ENCODE measurements at regions not wholly inside any gene's neighbourhood (a gene's known extent, or its start where the extent isn't known, plus 50 kb on each side); places are given as distances from the start of the nearest gene placed in this dataset.

DNA sequence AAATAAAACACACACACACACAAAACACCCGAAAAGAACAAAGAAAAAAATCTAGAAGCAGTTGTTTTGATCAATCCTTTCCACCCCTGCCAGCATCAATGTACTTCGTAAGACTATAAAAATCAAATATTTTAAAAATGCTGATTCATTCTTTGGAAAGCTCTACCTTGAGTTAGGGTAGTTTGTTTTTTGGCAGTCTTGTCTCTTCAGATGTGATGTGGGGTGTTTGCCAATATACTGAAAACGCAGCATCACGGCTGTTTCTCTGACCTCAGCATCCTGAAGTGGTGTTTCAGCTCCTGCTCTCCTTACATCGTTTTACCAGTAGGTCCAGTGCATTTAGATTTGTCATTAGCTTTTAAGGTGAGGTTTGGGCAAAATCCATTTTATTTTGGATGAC lies 526.0 kb downstream of the UTRN start:
- DNase-seq (ENCODE audit: low spot score): no peak
- TF ChIP-seq, protein P1, sequence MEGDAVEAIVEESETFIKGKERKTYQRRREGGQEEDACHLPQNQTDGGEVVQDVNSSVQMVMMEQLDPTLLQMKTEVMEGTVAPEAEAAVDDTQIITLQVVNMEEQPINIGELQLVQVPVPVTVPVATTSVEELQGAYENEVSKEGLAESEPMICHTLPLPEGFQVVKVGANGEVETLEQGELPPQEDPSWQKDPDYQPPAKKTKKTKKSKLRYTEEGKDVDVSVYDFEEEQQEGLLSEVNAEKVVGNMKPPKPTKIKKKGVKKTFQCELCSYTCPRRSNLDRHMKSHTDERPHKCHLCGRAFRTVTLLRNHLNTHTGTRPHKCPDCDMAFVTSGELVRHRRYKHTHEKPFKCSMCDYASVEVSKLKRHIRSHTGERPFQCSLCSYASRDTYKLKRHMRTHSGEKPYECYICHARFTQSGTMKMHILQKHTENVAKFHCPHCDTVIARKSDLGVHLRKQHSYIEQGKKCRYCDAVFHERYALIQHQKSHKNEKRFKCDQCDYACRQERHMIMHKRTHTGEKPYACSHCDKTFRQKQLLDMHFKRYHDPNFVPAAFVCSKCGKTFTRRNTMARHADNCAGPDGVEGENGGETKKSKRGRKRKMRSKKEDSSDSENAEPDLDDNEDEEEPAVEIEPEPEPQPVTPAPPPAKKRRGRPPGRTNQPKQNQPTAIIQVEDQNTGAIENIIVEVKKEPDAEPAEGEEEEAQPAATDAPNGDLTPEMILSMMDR (IDR thresholded peaks at IDR 0.05): no peak
- H3K9me3 ChIP-seq: no peaks in the 10 kb centered on the region
- no peaks in the 10 kb centered on the region for H3K36me3 ChIP-seq
- no peaks in the 10 kb centered on the region for H3K4me1 ChIP-seq
- no peak overlapping the region for H3K4me3 ChIP-seq
- H3K27ac ChIP-seq: no peak overlapping the region
- no peaks in the 10 kb centered on the region for H3K27me3 ChIP-seq

DNA sequence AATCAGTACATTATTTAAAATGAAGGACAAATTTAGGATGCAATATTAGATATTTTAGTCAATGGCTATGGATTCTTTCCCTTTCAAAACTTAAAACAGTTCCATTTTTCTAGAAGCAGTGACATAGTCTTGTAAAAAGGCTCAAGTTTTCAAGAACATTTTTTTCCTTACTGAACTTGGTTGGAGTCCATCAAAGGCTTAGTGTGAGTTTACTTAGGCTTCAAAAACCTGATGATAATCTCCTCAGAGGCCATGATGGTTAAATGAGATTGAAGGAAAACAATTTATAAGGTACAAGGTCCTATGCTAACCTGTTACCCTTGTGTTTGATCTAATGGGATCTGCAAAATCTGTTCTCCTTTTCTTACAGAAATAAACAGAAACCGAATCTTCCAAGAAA lies 531.8 kb downstream of the UTRN start:
- H3K4me1 ChIP-seq: no peaks in the 10 kb centered on the region
- H3K9me3 ChIP-seq: no peaks in the 10 kb centered on the region
- no peaks in the 10 kb centered on the region for H3K27me3 ChIP-seq
- DNase-seq (ENCODE audit: low spot score): no peak
- no peak overlapping the region for H3K4me3 ChIP-seq
- TF ChIP-seq, protein P1 (IDR thresholded peaks at IDR 0.05): no peak
- no peak overlapping the region for H3K27ac ChIP-seq
- H3K36me3 ChIP-seq: no peaks in the 10 kb centered on the region

DNA sequence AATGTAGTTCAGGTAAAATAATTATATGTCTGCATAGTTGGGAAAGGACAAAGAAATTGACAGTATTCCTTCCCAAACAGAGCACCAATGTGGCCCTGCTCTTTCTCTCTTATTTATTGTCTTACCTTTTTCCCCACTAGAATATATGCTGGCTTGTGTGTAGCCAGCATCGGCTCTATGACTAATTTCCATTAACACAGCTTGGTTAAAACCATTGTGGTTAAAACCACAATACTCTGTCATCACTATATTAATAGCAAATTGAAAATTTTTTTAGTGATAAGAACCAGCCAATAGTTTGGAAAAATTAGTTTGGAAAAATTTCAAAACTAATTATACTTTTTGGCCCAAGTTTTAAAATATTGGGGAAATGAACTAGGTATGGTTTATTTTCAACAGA lies 535.1 kb downstream of the UTRN start:
- TF ChIP-seq, protein P1 (IDR thresholded peaks at IDR 0.05): no peak
- no peaks in the 10 kb centered on the region for H3K27me3 ChIP-seq
- DNase-seq (ENCODE audit: low spot score): no peak
- H3K4me3 ChIP-seq: no peak overlapping the region
- H3K4me1 ChIP-seq: no peaks in the 10 kb centered on the region
- no peaks in the 10 kb centered on the region for H3K9me3 ChIP-seq
- H3K27ac ChIP-seq: no peak overlapping the region
- H3K36me3 ChIP-seq: no peaks in the 10 kb centered on the region

GRCh38 chr6:144823131-144823530 lies 538.0 kb downstream of the UTRN start:
- no peak for DNase-seq (ENCODE audit: low spot score)
- TF ChIP-seq, protein P1 (IDR thresholded peaks at IDR 0.05): no peak
- H3K27me3 ChIP-seq: no peaks in the 10 kb centered on the region
- H3K36me3 ChIP-seq: no peaks in the 10 kb centered on the region
- no peak overlapping the region for H3K4me3 ChIP-seq
- no peak overlapping the region for H3K27ac ChIP-seq
- no peaks in the 10 kb centered on the region for H3K9me3 ChIP-seq
- H3K4me1 ChIP-seq: no peaks in the 10 kb centered on the region

GRCh38 chr6:144824018-144824417 lies 538.9 kb downstream of the UTRN start:
- Histone ChIP-seq H3K4me1 (no peaks in the 10 kb centered on the region), H3K27ac (no peak overlapping the region), H3K4me3 (no peak overlapping the region), H3K9me3 (no peaks in the 10 kb centered on the region), H3K36me3 (no peaks in the 10 kb centered on the region), H3K27me3 (no peaks in the 10 kb centered on the region)
- TF ChIP-seq, protein P1 (IDR thresholded peaks at IDR 0.05): no peak
- no peak for DNase-seq (ENCODE audit: low spot score)

- Histone ChIP-seq H3K27me3 (no peaks in the 10 kb centered on the region), H3K27ac (no peak overlapping the region), H3K4me1 (no peaks in the 10 kb centered on the region), H3K36me3 (peaks cover 40% of the 10 kb centered on the region), H3K9me3 (no peaks in the 10 kb centered on the region), H3K4me3 (no peak overlapping the region)
- no peak for DNase-seq (ENCODE audit: low spot score)
- TF ChIP-seq, protein P1 (IDR thresholded peaks at IDR 0.05): no peak
Measured at GRCh38 chr6:144834426-144835038, 549.4 kb downstream of the UTRN start.
